NAMALWA (cell line): ENCODE measurements at regions not wholly inside any gene's neighbourhood (a gene's known extent, or its start where the extent isn't known, plus 50 kb on each side); places are given as distances from the start of the nearest gene placed in this dataset.

Experiments
- DNase-seq: peaks from one replicate; pipeline ENCODE4 v3.0.0-alpha.2; 2015; ENCODE audit warnings: low spot score

- no peak for DNase-seq
Observed at GRCh38 chr1:172801771-172802322, 142.9 kb downstream of the FASLG start.

GRCh38 chr1:172809750-172810149 lies 150.8 kb downstream of the FASLG start:
- DNase-seq, result no peak

DNA sequence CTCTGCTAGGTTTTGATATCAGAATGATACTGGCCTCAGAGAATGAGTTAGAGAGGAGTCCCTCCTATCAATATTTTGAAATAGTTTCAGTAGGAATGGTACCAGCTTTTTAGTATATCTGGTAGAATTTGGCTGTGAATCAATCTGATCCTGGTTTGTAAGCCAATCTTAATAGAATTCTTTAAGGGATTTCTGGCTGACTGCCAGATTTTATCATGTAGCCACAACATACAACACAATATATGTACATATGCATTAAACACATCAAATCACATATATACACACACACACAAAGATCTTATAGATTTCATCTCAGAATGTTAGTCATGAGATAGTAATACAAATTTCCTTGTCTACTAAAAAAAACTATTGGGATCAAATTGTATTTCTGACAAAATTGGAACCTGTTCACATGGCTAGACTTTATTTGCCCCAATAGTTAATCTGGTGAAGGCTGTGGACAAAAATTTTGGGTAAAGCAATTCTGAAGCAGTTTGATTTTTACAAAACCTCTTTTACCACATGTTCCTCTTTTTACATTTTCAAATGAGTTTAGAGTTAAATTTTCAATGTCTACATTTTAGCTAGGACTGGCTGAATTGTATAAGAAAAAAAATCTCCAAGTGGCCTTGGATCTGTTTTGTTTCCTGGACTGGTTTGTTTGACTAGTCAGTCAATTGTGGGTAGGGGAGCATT lies 151.7 kb downstream of the FASLG start:
- no peak for DNase-seq

- DNase-seq, result no peak
Observed at GRCh38 chr1:172811694-172812093, 152.8 kb downstream of the FASLG start.

DNA sequence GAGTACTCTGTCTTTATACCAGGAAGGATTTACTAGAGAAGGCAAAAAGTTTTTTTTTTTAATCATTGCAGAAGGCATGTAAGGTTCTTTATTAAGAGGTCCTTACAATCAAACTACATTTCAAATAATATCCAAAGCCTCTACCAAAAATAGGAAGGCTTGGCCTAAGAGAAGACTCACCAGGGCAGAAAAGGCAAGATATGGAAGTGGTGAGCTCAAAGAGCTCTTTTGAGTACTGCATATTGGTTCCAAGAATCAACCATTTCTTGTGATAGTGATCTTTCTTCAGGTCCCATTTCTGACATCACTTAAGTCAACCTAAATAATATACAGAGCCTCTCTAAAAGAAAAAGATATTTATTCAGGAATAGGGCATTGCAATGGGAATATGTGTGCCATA lies 153.2 kb downstream of the FASLG start:
- DNase-seq, result no peak

- DNase-seq, result no peak
Observed at GRCh38 chr1:172813330-172813729, 154.4 kb downstream of the FASLG start.

GRCh38 chr1:172814428-172814827 lies 155.5 kb downstream of the FASLG start:
- DNase-seq, result no peak

- DNase-seq, result no peak
Observed at GRCh38 chr1:172815740-172816139, 156.8 kb downstream of the FASLG start.

GRCh38 chr1:172818841-172819527 lies 160.1 kb downstream of the FASLG start:
- DNase-seq, result peak; percentile 91

- DNase-seq, result no peak
Observed at GRCh38 chr1:172820475-172821158, 161.7 kb downstream of the FASLG start.

- DNase-seq, result no peak
Observed at GRCh38 chr1:172821609-172822274, 162.8 kb downstream of the FASLG start.

- no peak for DNase-seq
Observed at GRCh38 chr1:172822886-172823285, 164.0 kb downstream of the FASLG start.

DNA sequence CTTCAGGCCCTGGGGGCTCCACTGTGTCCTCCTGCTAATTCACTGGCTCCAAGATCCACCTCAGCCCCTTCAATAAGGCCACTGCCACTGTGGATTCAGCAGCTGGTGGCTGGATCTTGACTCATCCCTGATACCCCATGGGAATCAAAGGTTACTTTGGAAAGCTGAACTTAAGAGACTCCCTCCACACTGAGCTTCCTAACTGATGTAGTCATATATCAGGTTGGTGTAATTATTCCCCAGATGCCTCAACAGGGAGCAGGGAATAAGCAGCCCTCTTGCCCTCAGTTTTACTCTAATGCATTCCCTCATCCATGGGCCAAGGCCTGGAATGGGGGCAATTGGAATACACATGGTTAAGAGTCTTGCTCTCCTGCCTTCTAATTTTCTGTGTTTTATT lies 164.6 kb downstream of the FASLG start:
- no peak for DNase-seq

DNA sequence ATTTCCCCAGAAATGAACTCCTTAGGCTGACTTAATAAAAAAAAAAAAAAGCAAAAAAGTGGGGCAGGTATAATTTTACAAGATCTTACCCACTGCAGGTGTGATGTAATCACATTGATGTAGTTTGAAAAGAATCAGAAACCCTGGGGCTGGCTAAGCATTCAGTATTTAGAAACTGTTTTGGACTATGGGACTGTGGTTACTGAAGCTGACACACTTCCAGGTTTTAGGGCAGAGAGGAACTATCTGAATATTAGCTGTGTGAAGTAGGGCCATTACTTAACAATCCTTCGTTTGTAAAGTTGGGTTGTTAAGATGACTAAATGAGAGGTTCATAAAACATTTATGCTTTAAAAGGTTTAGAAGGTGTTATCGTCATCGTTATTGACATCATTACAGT lies 165.3 kb downstream of the FASLG start:
- DNase-seq, result no peak

- DNase-seq, result peak; percentile 48
Observed at GRCh38 chr1:172826096-172826741, 167.3 kb downstream of the FASLG start.

DNA sequence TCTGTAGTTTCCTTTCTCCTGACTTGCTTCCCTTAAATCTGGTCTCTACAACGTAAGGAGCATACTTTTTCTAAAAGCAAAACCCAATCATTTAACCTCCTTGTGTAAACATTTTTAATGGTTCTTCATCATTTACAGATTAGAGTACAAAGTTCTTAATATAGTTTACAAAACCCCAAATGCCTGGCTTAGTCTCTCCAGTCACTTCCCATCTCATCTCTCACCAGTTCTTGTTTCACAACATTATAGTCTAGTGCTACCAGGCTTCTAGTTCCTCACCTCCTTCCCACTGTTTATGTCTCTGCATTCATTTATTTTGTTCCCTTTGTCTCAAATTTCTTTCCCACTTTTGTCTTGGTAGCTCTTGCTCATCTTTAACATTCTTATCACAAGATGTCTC lies 168.4 kb downstream of the FASLG start:
- DNase-seq, result no peak

GRCh38 chr1:172827841-172828240 lies 168.9 kb downstream of the FASLG start:
- no peak for DNase-seq

DNA sequence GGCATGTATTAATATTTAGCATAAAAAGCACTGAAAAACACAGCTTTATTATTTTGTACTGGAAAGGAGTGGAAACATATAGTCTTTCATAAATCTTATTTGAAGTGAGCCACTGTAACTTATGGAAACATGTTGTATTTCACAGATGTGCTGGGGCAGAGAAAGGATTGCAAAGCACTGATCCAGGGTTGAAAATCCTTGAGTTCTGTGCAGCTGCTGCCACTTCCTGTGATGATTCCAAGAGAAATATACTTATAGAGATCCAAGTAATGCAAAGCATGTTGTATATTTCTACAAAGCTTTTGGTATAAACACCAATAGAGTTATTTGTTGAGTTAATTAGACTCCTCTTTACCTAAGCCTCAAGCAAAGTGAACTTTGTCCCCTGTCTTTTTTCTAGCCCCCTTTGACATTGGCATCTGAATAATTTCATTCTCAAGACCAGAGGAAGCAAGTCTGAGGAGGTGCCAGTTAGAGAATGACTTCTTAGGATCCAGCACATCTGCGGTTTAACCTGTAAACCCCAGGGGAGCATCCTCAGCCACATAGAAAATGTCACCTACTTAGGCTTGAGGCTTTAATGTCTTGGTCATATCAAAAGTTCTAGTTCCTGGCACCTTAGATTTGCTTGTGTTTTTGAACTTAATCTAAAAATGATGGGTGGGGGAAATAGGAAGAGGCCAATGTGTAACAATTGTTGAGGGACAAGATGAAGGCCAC lies 173.3 kb downstream of the FASLG start:
- no peak for DNase-seq

- no peak for DNase-seq
Observed at GRCh38 chr1:172833954-172834353, 175.1 kb downstream of the FASLG start.

DNA sequence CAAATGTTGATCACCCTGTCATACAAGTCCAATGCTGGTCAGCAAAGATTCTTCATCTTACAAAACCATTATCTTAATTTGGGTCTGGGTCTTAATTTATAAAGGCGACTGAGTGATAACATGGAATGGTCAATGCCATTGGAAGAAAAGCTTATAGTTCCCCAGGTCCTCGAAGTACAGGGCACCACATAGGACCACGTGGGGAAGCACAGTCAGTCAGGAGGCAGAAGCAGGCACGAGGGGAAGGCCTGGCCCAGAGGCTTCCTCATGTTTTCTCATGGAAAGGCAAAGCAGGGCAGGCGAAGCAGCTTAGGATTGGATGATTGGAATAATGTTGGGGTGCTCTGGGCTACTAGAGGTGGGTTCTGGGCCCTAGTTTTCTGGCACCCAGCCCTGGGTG lies 175.7 kb downstream of the FASLG start:
- no peak for DNase-seq

DNA sequence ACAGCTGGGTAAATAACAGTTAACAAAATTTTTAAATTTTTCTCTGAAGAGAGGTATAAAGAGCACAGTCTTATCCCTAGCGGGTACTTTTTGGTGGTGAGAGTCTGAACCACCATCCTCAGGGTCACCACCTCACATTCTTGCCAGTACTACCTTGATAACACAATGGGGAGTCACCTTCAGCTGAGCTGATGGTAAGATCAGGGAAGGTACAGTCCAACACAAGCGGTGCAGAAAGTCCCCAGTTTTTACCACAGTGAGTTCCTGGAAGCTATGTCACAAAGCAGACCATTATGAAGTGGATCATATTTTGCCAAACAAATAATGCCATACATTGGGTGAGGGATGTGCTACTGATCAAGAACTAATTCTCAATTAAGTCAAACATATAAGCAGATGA lies 176.9 kb downstream of the FASLG start:
- DNase-seq, result no peak
